ENCODE measurements at regions not wholly inside any gene's neighbourhood (a gene's known extent, or its start where the extent isn't known, plus 50 kb on each side); places are given as distances from the start of the nearest gene placed in this dataset.
A peak's percentile ranks its signal among the peaks of the same experiment; 100 is the strongest.

- no peak for DNase-seq (ENCODE audit: low read depth)
- no peak overlapping the region for H3K4me3 ChIP-seq (ENCODE audit: low read depth, low read length)
- in situ Hi-C loops (cut with HindIII; ENCODE audit: low sequenced_read_pairs) = no loop called here
- no peak for TF ChIP-seq CTCF (IDR thresholded peaks at IDR 0.05; ENCODE audit: low read depth, low read length, missing control alignments)
Measured at GRCh38 chr10:33820531-33820930, 486.1 kb upstream of the NRP1 start.

GRCh38 chr10:33819206-33819605 is 484.7 kb upstream of the NRP1 start:
- no peak for TF ChIP-seq CTCF (IDR thresholded peaks at IDR 0.05; ENCODE audit: low read depth, low read length, missing control alignments)
- DNase-seq (ENCODE audit: low read depth) = peak; percentile 11
- in situ Hi-C loops (cut with HindIII; ENCODE audit: low sequenced_read_pairs) = no loop called here
- no peak overlapping the region for H3K4me3 ChIP-seq (ENCODE audit: low read depth, low read length)

- H3K4me3 ChIP-seq (ENCODE audit: low read depth, low read length) = no peak overlapping the region
- no peak for TF ChIP-seq CTCF (IDR thresholded peaks at IDR 0.05; ENCODE audit: low read depth, low read length, missing control alignments)
- DNase-seq (ENCODE audit: low read depth) = no peak
- in situ Hi-C loops (cut with HindIII; ENCODE audit: low sequenced_read_pairs) = no loop called here
Measured at GRCh38 chr10:33818343-33818742, 483.9 kb upstream of the NRP1 start.

GRCh38 chr10:33817605-33818004 is 483.1 kb upstream of the NRP1 start:
- in situ Hi-C loops (cut with HindIII; ENCODE audit: low sequenced_read_pairs) = no loop called here
- DNase-seq (ENCODE audit: low read depth) = no peak
- H3K4me3 ChIP-seq (ENCODE audit: low read depth, low read length) = no peak overlapping the region
- no peak for TF ChIP-seq CTCF (IDR thresholded peaks at IDR 0.05; ENCODE audit: low read depth, low read length, missing control alignments)

GRCh38 chr10:33815776-33816175 is 481.3 kb upstream of the NRP1 start:
- H3K4me3 ChIP-seq (ENCODE audit: low read depth, low read length) = no peak overlapping the region
- no peak for TF ChIP-seq CTCF (IDR thresholded peaks at IDR 0.05; ENCODE audit: low read depth, low read length, missing control alignments)
- in situ Hi-C loops (cut with HindIII; ENCODE audit: low sequenced_read_pairs) = no loop called here
- DNase-seq (ENCODE audit: low read depth) = no peak

- TF ChIP-seq CTCF (IDR thresholded peaks at IDR 0.05; ENCODE audit: low read depth, low read length, missing control alignments) = no peak
- no peak overlapping the region for H3K4me3 ChIP-seq (ENCODE audit: low read depth, low read length)
- DNase-seq (ENCODE audit: low read depth) = no peak
- in situ Hi-C loops (cut with HindIII; ENCODE audit: low sequenced_read_pairs) = no loop called here
Measured at GRCh38 chr10:33813871-33814270, 479.4 kb upstream of the NRP1 start.

- in situ Hi-C loops (cut with HindIII; ENCODE audit: low sequenced_read_pairs) = no loop called here
- TF ChIP-seq CTCF (IDR thresholded peaks at IDR 0.05; ENCODE audit: low read depth, low read length, missing control alignments) = no peak
Measured at GRCh38 chr10:33813415-33813814, 478.9 kb upstream of the NRP1 start.

More at GRCh38 chr10:33813415-33813814, 478.9 kb upstream of the NRP1 start:
- H3K4me3 ChIP-seq (ENCODE audit: low read depth, low read length) = no peak overlapping the region
- no peak for DNase-seq (ENCODE audit: low read depth)

All from astrocyte of the cerebellum (primary cell).